Fibroblast of lung (primary cell): ENCODE measurements at regions not wholly inside any gene's neighbourhood (a gene's known extent, or its start where the extent isn't known, plus 50 kb on each side); places are given as distances from the start of the nearest gene placed in this dataset.

Experiments
- DNase-seq, 2 donors: peaks; one replicate each; pipeline versions ENCODE4 v3.0.0 to v3.0.0-alpha.2; 2010; ENCODE audit warnings: low read depth in 2 of 2
- H2AFZ ChIP-seq: 2 replicates; pipeline ENCODE4 v1.5.1; 2012; ENCODE audit warnings: low read length, control low read depth, inconsistent platforms
- H3K27ac ChIP-seq: 2 replicates; pipeline ENCODE4 v1.5.1; 2011; ENCODE audit warnings: low read length, control low read depth; ENCODE audit not compliant: insufficient read depth
- H3K27me3 ChIP-seq: 2 replicates; pipeline ENCODE4 v1.5.1; 2011; ENCODE audit warnings: mild to moderate bottlenecking, low read length; ENCODE audit not compliant: control insufficient read depth, insufficient read depth
- H3K36me3 ChIP-seq: 2 replicates; pipeline ENCODE4 v1.5.1; 2011; ENCODE audit warnings: low read length; ENCODE audit not compliant: control insufficient read depth, insufficient read depth
- H3K4me1 ChIP-seq: 2 replicates; pipeline ENCODE4 v1.5.1; 2011; ENCODE audit warnings: low read length; ENCODE audit not compliant: control insufficient read depth, insufficient read depth; ENCODE audit errors: extremely low read depth
- H3K4me2 ChIP-seq: 2 replicates; pipeline ENCODE4 v1.5.1; 2011; ENCODE audit warnings: low read length, control low read depth; ENCODE audit not compliant: insufficient read depth; ENCODE audit errors: extremely low read depth
- H3K4me3 ChIP-seq, 4 experiments: fragments of 200-600 bp in 1 of 4; sonication (generic) in 1 of 4; replicated peaks in 1 of 4; 2 replicates each; pipeline ENCODE4 v1.5.1; 2011 to 2016; ENCODE audit warnings: low read length in 4 of 4, low read depth in 3 of 4, mild to moderate bottlenecking in 3 of 4, control low read depth in 2 of 4, inconsistent platforms in 1 of 4, mixed read lengths in 1 of 4; ENCODE audit not compliant: insufficient read depth in 1 of 4; ENCODE audit errors: control extremely low read depth in 1 of 4
- H3K79me2 ChIP-seq: 2 replicates; pipeline ENCODE4 v1.5.1; 2012; ENCODE audit warnings: mild to moderate bottlenecking, low read length, inconsistent platforms; ENCODE audit not compliant: control insufficient read depth, insufficient read depth
- H3K9ac ChIP-seq: 2 replicates; pipeline ENCODE4 v1.5.1; 2011; ENCODE audit warnings: mild to moderate bottlenecking, low read length, control low read depth; ENCODE audit not compliant: insufficient read depth
- H3K9me3 ChIP-seq: 2 replicates; pipeline ENCODE4 v1.5.1; 2012; ENCODE audit warnings: low read depth, low read length; ENCODE audit not compliant: control insufficient read depth, insufficient read depth
- H4K20me1 ChIP-seq: 2 replicates; pipeline ENCODE4 v1.5.1; 2011; ENCODE audit warnings: low read length; ENCODE audit not compliant: control insufficient read depth, insufficient read depth; ENCODE audit errors: extremely low read depth
- CTCF ChIP-seq, 2 donors: IDR thresholded peaks in 1 of 2; conservative IDR thresholded peaks in 1 of 2; 1 replicate in 1 of 2; 2 replicates in 1 of 2; pipeline ENCODE4 v1.5.1; 2011 to 2012; ENCODE audit warnings: low read length in 2 of 2, control low read depth in 1 of 2, inconsistent platforms in 1 of 2, low read depth in 1 of 2, mild to moderate bottlenecking in 1 of 2
- EZH2 ChIP-seq: IDR thresholded peaks from 2 replicates; pipeline ENCODE4 v1.5.1; 2012; ENCODE audit warnings: low read length, control low read depth, mild to moderate bottlenecking; ENCODE audit errors: missing control alignments

GRCh38 chr4:41390661-41391060 lies 133.9 kb downstream of the UCHL1 start:
- TF ChIP-seq EZH2: no peak
- TF ChIP-seq CTCF (conservative IDR thresholded peaks at IDR 0.05 in 1 of 2, IDR thresholded peaks at IDR 0.05 in 1 of 2; ENCODE audit: low read depth in 1 of 2, low read length in 2 of 2): no peak
- H3K9ac ChIP-seq: no peak overlapping the region
- no peaks in the 10 kb centered on the region for H4K20me1 ChIP-seq
- H3K4me2 ChIP-seq: no peak overlapping the region
- no peak for DNase-seq
- no peaks in the 10 kb centered on the region for H3K4me1 ChIP-seq
- H3K27me3 ChIP-seq: no peaks in the 10 kb centered on the region
- no peaks in the 10 kb centered on the region for H3K9me3 ChIP-seq
- no peak overlapping the region for H2AFZ ChIP-seq
- no peaks in the 10 kb centered on the region for H3K79me2 ChIP-seq
- H3K36me3 ChIP-seq: no peaks in the 10 kb centered on the region
- no peak overlapping the region for H3K27ac ChIP-seq
- no peak overlapping the region for H3K4me3 ChIP-seq

GRCh38 chr4:41391271-41391670 lies 134.5 kb downstream of the UCHL1 start:
- TF ChIP-seq CTCF (conservative IDR thresholded peaks at IDR 0.05 in 1 of 2, IDR thresholded peaks at IDR 0.05 in 1 of 2; ENCODE audit: low read depth in 1 of 2, low read length in 2 of 2): no peak
- no peak for TF ChIP-seq EZH2
- H3K4me1 ChIP-seq: no peaks in the 10 kb centered on the region
- H3K9ac ChIP-seq: no peak overlapping the region
- H3K36me3 ChIP-seq: no peaks in the 10 kb centered on the region
- peak in 1 of 2 donors; percentile 32 for DNase-seq
- H3K27me3 ChIP-seq: no peaks in the 10 kb centered on the region
- H4K20me1 ChIP-seq: no peaks in the 10 kb centered on the region
- no peak overlapping the region for H3K4me2 ChIP-seq
- H3K9me3 ChIP-seq: no peaks in the 10 kb centered on the region
- no peak overlapping the region for H2AFZ ChIP-seq
- no peak overlapping the region for H3K4me3 ChIP-seq
- no peaks in the 10 kb centered on the region for H3K79me2 ChIP-seq
- no peak overlapping the region for H3K27ac ChIP-seq

- DNase-seq: peak in 1 of 2 donors; percentile 15
- H2AFZ ChIP-seq: no peak overlapping the region
Observed at GRCh38 chr4:41394481-41394894, 137.8 kb downstream of the UCHL1 start.

More at GRCh38 chr4:41394481-41394894, 137.8 kb downstream of the UCHL1 start:
- H3K4me3 ChIP-seq: no peak overlapping the region
- no peak for TF ChIP-seq EZH2
- TF ChIP-seq CTCF (conservative IDR thresholded peaks at IDR 0.05 in 1 of 2, IDR thresholded peaks at IDR 0.05 in 1 of 2; ENCODE audit: low read depth in 1 of 2, low read length in 2 of 2): no peak
- no peak overlapping the region for H3K9ac ChIP-seq
- no peaks in the 10 kb centered on the region for H3K4me1 ChIP-seq
- H4K20me1 ChIP-seq: no peaks in the 10 kb centered on the region
- H3K79me2 ChIP-seq: no peaks in the 10 kb centered on the region
- no peak overlapping the region for H3K27ac ChIP-seq
- no peaks in the 10 kb centered on the region for H3K36me3 ChIP-seq
- no peak overlapping the region for H3K4me2 ChIP-seq
- no peaks in the 10 kb centered on the region for H3K27me3 ChIP-seq
- H3K9me3 ChIP-seq: no peaks in the 10 kb centered on the region
